NCI-H526 treated with DMSO at 0.1 percent for 48 hours (cell line): ENCODE measurements at regions not wholly inside any gene's neighbourhood (a gene's known extent, or its start where the extent isn't known, plus 50 kb on each side); places are given as distances from the start of the nearest gene placed in this dataset.

Experiments used
- DNase-seq: peaks from one replicate; lab custom pipeline; 2025; lab: John Stamatoyannopoulos, UW

DNA sequence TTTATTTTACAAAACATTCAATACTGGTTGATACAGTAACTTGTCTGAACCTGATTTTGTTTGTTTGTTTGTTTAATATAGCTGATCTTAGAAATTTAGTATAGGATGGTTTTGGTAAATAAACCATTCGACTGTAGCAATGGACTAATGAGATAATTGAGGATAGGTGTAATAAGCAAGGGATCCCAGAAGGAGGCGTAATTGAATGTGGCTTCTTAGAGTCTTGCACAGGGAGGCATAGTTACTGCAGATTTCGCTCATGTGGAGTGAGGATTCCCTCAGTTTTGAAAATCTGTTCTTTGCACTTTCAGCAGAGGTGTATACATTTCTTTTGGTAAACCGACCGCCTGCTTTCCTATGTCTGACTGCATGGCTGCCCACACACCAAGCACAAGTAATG is 709.6 kb downstream of the SOCS6 start:
- no peak for DNase-seq

- DNase-seq: no peak
Measured at GRCh38 chr18:70994116-70994515, 705.3 kb downstream of the SOCS6 start.

- DNase-seq: no peak
Measured at GRCh38 chr18:70991577-70991976, 702.7 kb downstream of the SOCS6 start.

DNA sequence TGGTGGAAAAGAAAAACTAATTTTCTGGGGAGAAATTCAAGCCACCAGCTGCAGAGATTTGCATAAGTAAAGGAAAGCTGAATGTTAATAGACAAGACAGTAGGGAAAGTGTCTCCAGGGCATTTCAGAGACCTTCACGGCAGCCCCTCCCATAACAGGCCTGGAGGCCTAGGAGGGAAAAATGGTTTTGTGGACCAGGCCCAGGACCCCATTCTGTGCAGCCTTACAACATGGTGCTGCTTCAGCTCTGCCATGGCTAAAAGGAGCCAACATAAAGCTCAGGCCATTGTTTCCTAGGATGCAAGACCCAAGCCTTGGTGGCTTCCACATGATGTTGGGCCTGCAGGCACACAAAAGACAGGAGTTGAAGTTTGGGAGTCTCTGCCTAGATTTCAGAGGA is 697.1 kb downstream of the SOCS6 start:
- DNase-seq: no peak

DNA sequence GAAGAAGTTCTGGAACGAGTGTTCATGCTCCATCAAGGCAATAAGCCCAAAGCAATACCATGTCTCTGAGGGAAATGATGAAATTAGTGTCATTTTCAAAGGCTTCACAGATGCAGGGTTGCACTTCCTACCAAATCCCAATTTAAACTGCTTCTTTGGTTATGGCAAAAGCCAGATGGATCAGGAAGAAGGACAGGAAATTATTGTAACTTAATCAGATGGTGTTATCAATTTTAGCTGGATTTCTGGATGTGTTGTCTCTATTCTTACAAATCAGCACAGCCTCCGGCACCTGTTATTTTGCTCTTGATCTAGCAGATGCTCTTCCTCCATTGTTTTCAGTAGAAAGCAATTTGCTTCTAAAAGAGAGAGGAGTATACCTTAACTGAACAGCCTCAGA is 693.4 kb downstream of the SOCS6 start:
- no peak for DNase-seq

GRCh38 chr18:70981400-70982140 is 692.7 kb downstream of the SOCS6 start:
- no peak for DNase-seq

DNA sequence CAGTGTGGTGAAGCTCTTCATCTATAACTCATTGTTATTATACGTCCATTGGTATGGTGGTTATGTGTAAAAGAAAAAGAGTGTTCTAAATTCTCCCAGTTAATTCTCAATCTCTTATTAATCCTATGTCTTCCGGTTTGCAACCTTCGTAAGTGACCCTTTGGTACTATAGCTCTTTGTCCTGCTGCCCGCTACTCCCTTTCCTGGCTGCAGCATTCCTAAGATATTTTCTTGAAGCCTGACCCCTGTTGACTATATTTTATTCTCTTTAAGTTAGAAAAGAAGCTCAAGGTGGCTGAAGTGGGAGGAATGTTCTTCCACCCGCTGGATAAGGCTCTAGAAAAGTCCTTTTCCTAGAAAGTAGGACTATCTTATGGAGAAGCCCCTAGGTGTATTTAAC is 684.8 kb downstream of the SOCS6 start:
- no peak for DNase-seq

GRCh38 chr18:70966419-70966818 is 677.6 kb downstream of the SOCS6 start:
- no peak for DNase-seq

DNA sequence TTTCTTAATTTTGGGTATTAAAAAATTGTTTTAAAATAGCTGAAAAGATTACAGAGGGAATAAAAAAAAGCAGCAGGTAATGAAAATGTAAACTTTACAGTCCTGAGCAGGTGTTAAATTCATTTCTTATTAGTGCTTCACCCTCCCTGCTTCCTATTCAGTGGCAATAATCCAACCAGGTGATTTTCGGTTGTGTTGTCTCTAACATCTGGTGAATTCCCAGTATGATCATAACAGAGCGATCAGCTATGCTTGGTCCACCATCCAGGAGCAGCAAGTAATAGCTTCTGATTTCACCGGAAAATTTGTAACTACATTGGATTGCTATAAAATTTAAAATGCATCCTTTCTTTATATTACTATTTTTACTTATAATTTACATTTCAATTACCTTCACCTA is 673.1 kb downstream of the SOCS6 start:
- DNase-seq: no peak

DNA sequence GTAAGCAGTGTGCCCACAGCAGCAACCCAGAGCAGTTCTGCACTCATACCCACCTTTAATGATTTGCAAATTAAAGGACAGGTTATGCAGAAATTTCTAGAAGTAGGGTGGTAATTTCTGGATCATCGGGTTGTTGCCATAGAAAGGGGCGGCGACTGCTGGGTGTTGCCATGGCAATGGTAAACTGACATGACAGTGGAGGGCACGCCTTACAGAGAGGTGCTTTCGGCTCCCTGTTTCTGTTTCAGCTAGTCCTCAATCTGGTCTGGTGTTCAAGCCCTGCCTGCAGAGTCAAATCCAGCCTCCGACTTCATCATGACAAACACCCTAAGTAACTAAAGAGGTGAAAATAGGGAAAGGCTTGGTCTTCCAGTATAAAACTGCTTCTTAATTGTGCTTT is 667.7 kb downstream of the SOCS6 start:
- DNase-seq: no peak

DNA sequence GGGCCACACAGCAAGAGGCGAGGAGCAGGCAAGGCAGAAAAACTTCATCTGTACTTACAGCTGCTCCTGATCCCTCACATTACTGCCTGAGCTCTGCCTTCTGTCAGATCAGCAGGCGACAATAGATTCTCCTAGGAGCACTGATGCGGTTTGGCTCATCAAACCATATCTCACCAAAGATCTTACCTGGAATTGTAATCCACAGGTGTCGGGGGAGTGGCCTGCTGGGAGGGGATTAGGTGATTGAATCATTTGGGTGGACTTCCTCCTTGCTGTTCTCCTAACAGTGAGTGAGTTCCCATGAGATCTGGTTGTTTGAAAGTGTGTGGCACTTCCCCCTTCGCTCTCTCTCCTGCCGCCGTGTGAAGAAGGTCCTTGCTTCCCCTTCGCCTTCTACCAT is 647.3 kb downstream of the SOCS6 start:
- no peak for DNase-seq

DNA sequence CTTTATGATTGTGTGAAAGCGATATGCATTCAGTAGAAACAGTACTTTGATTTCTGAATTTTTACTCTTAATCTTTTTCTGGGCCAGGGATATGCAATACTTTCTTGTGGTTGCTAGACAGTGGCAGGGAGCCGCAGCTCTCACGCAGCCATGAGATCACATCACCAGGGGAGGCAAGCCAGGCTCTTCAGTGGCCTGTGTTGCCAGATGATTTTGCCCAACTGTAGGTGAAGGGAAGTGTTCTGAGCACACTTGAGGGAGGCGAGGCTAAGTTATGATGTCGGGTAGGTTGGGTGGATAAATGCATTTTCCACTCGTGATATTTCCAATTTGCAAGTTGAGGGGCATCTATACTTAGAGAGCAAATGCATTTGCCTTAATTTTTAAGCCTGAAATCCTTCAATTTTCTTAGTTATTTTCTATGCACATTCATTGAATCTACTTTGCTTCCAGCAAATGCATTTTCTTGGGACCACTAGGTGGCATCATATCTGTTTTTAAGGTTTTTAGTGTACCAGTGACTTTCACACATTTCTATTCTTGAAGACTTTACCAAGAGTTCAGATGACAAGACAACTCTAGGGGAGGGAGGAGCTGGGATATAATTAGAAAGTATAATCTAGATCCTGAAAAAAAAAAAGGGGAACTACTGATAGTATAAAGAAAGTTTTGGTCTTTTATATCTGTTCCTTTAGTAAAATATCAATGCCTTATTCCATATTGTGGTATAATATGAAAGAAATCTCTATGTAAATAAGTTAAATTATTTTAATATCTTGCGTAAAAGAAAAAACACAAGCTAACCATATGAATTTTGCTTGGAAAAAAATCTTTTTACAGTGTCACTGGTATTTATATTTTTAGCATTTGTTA is 643.3 kb downstream of the SOCS6 start:
- DNase-seq: no peak

GRCh38 chr18:70920840-70921374 is 632.1 kb downstream of the SOCS6 start:
- DNase-seq: no peak

- DNase-seq: no peak
Measured at GRCh38 chr18:70907673-70908072, 618.8 kb downstream of the SOCS6 start.

- DNase-seq: no peak
Measured at GRCh38 chr18:70892381-70892780, 603.5 kb downstream of the SOCS6 start.

- no peak for DNase-seq
Measured at GRCh38 chr18:70870292-70870691, 581.4 kb downstream of the SOCS6 start.

GRCh38 chr18:70848329-70848728 is 559.5 kb downstream of the SOCS6 start:
- DNase-seq: no peak

DNA sequence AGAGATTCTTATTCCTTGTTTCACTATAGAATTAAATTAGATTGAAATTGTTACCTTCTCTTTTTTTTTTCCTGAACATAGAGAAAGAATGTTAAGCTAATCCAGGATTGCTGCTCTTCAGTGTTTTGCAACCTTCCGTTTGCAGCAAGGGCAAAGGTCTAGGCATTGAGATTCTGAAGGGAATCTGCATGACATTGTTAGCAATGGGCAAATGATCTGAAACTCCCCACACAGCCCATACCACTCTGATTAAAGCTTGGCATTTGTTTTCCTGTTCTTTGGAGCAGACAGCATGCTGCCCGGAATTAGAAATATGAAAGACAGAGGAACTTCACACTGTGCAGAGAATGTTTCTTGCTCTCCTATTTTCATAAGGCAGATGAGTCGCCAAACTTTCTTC is 551.8 kb downstream of the SOCS6 start:
- DNase-seq: no peak

GRCh38 chr18:70827632-70828031 is 538.8 kb downstream of the SOCS6 start:
- no peak for DNase-seq

GRCh38 chr18:70826571-70826970 is 537.7 kb downstream of the SOCS6 start:
- DNase-seq: no peak

DNA sequence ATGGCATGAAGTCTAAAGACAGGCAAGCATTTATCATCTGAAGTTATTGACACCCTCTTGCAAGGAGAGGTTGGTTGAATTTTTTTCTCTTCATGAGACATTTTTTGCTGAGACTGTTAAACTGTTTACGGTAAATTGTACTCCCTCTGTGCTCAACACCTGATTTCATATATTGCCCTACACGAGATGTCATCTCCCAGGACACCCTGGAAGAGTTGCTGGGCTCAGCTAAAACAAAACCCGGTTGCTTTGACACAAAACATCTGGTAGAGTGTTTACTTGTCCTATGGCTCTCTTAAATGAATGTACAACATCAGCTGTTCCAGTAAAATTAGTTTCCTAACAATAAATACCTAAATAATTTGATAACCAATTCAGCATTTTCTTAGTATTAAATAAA is 533.8 kb downstream of the SOCS6 start:
- DNase-seq: no peak

DNA sequence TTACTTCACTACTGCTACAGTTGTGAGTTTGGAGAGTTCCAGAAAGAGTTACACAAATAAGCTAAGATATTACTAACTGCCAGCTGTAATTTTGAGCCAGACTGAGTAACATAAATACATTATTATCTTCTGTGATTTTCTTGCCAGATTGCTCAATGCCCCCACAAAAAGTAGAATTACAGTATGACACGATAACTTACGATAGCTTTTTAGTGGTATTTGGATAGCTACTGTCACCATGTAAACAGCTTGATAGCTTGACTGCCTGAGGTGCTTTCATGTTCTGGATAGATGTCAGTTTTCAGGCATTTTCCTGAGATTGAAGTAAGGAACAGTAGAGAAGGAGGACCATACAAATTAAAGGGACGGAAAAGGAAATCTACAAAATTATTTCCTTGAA is 533.3 kb downstream of the SOCS6 start:
- DNase-seq: no peak

DNA sequence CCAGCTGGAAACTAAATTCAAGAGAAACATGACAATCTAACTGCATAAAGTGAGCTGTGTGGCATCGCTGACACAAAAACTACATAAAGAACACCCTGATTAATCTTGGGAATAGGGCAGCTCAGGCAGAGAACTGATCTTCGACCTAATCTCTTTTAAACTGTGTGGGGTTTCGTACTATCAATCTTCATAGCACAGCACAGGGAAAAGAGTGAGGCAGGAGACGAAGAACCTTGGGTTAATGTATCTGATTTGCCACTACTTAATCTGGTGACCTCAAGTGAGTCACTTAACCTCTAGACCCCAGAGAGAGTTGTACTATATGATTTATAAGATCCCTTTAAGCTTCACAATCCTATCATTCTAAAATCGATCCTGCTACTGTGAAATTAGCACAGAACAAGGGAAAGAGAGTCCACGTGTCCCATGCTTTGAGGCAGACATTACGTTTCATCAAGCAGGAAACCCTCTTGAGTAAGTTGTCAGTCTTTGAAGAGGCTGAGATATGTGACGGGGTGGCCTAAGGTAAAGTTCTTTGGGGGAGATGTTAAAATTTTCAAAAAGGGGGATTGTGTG is 519.7 kb downstream of the SOCS6 start:
- DNase-seq: no peak
